COR-L47 (cell line): ENCODE measurements at regions not wholly inside any gene's neighbourhood (a gene's known extent, or its start where the extent isn't known, plus 50 kb on each side); places are given as distances from the start of the nearest gene placed in this dataset.
"Not testable (repeated sequence)": the region's sequence is repeated elsewhere in the genome, so short reads cannot be mapped to it uniquely, and the experiment has no call there.

Source experiments
- DNase-seq: peaks from one replicate; lab custom pipeline; 2025; lab: John Stamatoyannopoulos, UW

DNA sequence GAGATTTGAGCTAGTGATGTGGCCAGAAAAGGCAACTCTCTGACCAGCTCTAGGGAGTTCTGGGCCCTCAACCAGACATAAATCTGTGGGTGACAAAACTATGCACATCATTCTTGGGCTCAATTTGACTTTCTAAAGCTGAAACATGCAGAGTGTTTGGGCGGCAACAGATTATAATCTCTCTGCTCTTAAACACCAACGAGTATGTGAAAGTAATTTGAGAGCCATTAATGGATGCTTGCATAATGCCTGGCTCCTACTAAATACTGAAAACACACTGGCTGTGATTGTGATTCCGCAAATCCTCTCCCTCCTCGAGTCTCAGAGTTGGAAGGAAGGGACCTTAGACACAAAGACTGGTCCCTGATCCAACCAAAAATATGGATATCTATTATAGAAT is 186.7 kb downstream of the UACA start:
- no peak for DNase-seq

DNA sequence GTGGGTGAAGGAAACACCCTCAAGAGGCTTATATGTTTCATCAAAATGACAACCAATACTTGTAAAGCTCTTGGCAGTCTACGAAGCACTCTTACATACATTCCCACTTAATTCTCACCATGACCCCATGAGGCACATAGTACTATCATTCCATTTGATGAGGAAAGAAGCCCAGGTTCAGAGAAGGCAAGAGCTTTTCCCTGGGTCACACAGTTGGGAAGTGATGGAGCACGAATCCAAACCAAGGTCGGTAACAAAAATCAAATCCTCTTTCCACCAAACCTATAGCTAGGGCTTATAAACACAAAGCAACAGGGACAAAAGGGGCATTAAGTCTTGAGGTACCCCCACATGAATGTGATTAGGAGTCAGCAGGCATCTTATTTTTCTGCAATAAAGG is 187.1 kb downstream of the UACA start:
- no peak for DNase-seq

DNA sequence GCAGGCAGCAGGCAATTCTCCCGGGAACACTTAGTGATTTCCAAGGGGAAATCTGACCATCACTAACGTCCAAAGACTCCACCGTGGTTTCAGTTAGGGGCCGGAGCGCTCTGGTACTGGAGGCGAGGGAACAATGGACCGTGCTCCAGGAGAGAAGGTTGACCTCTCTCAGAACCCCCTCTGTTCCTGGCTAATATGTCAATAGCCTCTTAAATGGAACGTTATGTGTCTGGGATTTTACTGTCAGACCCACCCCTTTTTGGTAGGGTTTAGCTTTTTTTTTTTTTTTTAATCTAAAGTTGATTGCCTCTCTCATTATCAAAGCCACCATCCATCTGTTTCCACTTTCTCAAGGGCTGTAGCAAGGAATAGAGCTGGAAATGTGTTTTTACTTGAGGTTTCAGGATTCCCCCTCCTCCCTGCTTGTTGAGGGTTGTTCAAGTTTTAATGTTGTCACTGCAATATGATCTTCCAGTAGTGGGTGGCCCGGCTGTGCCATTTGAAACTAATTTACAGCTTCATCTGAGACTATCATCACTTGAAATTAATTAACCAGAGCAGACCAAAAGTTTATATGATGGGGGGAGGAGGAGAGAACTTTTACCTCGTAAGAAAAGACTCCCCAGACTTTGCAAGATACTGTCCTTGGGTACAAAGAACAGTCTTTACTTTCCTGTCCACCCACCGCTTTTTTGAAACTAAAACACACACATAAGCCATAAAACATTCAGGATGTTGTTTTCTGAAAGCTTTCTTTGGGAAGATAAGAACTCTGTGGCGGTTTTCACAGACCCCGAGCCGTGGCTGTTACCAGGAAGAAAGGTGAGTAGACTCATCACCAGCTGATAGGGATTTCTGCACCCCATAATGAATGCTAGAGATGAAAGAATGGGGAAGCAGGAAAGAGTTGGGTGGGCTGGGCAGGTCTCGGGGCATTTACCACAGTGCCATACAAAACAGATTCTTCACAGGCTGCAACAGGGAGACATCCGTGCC is 187.8 kb downstream of the UACA start:
- DNase-seq, result no peak

DNA sequence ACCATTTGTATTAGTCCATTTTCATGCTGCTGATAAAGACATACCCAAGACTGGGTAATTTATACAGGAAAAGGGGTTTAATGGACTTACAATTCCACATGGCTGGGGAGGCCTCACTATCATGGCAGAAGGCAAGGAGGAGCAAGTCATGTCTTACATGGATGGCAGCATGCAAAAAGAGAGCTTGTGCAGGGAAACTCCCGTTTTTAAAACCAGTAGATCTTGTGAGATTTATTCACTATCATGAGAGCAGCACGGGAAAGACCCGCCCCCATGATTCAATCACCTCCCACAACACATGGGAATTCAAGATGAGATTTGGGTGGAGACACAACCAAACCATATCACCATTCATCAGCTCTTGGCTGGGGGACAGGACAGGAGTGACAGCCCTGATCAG is 189.0 kb downstream of the UACA start:
- DNase-seq, result not testable (repeated sequence)

DNA sequence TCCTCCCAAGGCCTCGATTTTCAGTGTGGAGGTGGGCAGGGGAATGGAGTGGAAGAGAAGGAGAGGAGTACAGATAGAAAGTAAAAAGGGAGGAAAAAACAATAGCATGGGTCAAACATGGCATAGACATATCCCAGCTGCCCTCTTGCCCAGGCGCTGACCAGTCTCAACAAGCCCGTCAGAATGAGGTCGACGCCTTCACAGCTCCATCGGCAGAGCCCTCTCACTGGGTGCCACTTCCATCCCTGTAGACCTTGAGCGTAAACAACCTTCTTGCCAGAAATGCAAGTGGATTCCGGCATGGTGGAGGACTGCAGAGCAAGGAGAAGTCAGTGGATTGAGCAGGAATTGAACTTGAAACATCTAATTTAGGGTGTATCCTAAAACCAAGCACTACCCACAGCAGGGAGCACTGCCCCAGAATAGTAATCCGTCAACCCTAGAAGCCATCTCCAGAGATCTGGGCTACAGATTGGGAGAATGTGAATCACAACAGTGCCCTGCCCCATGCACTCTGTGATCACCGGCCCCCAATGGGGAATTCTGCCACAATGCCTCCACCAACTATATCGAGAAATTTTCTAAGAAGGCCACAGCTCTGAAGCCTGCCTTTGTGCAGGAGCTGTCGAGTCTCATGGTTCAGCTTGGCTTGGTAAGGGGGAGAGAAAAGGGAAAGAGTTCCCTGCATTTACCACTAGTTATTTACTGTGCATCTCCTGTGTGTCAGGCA is 190.1 kb downstream of the UACA start:
- no peak for DNase-seq

DNA sequence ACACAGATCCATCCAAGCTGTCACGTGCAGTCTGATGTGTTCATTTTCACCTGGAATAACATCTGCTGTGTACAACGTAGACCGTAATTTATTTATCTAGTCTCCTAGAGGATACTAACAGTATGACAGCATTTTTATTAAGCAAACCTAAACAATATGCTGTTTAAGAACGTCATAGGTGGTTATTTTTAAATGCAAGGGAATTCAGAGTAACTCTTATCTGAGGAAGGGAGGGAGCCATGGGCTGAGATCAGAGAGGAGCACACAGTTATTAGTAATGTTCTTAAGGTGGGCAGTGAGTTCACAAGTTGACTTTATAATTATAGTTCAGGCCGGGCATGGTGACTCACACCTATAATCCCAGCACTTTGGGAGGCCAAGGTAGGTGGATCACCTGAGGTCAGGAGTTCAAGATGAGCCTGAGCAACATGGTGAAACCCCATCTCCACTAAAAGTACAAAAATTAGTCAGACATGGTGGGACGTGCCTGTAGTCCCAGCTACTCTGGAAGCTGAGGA is 193.6 kb downstream of the UACA start:
- DNase-seq, result no peak

DNA sequence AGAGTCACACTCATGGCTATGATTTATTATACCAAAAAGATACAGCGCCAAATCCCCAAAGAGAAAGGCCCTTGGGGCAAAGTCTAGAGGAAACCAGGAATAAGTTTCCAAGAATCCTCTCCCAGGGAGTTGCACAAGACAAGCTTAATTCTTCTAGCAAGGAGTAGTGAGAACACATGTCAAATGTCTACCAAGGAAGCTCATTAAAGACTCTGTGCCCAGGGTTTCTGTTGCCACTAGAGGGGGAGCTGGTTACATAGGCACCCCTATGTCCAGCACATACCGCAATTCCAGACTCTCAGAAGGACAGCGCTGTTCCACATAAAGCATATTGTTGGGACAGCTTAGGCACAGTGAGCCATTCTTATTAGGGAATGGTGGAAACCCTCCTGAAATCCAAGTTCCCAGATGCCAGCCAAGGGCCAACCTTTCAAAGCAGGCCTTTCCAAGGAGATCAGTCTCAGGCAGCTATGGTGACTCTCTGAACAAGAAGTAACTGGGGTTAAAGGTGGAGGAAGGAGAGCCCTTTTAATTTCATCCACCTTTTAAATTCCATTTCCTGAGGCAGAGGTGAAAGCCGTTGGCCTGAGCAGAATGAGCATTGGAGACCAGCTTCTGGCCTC is 194.2 kb downstream of the UACA start:
- peak; percentile 19 for DNase-seq

DNA sequence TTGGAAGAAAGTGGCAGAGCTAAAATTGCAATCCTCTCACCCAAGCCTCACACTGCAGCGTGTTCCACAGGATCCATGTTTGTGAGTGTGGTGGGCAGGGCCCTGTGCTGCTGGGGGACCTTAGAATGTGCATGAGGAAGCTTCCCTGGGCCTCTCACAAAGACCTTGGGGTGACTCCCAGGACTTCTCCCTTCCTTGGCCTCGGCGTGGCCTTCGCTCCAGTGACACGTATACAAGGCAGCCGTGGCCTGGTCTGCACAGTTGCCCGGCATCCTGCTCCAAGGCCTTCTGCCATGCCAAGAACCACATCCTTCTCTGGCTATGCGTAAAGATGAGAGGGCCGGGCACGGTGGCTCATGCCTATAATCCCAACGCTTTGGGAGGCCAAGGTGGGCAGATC is 196.4 kb downstream of the UACA start:
- no peak for DNase-seq

DNA sequence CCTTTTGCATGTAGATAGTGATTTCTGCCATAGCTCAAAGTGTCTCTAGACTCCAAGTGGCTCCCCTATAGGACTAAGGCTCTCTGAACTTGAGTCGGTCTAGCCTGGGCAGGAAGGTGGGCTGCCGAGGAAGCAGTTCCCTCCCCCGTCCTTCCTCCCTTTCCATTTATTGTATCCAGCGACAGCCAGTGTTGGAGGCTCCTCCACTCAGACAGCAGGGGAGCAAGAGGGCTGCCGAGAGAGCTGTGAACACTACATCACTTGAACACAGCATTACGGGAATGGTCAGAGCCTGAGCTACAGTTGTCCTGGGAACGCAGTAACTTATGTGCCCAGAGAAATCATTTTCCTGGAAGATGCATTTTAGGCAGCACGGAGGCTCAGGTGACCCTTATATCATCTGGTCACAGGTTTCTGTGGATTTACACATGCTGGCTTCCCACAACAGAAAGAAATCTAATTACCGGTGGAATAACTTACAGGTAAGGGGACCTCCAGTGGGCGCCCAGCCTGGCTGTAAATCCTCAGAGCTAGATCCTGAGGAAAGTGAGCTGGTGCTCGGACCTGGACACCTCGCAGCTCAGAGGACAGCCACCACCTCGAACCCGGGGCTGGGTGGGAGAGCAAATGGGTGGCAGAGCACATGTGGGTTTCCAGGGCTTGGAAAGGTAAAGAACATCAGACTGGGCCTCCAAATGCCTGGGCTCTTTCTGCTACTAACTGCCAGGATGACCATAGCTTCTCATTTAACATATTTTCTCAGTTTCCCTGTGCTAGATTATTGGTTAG is 197.1 kb downstream of the UACA start:
- DNase-seq, result no peak

DNA sequence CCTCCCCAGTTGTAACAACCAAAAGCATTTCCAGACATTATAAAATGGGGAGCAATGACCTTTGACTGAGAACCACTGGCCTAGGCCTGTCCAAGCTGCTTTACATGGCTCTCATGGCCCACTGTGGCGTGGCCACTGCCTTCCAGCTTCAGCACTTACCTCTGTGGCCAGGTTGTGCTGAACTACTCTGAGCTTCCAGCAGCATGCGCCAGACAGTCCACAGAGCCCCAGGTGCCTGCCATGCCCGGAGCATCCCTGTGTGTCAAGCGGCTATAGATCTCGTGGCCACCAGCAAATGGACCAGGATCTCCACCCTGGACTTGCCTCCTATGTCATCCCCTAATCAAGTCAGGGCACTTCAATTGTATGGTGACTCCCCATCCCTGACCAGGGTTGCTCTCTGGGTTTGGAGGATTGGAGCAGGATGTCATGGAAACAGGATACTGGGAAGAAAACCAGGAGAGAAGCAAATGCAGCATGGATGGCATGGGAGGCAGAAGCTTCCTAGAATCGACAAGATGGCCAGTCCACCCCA is 199.7 kb downstream of the UACA start:
- DNase-seq, result no peak

DNA sequence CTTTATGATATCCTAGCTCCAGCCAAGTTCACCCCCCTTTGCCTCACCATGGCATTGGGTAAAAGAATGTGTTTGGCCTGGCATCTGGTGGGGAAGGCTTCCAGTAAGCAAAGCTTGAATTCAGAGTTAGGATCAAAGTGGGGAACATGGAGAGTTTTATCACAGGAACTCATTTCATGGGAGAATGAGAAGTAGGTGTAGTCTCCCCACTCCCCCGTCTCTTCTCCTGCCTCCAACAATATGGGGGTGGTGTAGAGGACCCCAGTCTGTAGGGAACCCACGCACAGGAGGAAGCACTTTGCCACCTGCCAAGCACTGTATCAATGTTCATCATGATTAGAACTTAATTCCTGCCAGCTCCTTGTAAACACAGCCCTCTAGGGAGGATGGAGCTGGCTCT is 200.5 kb downstream of the UACA start:
- no peak for DNase-seq

DNA sequence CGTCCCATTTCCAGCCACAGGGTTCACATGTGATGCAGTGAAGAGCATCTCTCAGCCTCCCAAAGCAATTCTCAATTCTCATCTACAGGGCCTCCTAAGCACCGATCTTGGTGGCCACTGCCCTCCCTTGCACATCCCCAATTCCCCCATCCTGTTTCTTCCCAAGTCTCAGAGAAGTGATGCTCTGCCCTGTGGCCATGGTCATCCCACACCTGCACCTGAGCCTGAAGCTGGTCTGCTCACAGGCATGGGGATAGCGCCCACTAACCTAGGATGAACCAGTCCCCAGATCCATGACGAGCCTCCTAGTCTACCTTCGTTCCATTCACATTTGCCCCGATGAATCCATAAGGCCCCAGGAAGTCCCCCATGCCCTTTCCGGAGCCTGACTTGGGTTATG is 201.5 kb downstream of the UACA start:
- DNase-seq, result no peak

DNA sequence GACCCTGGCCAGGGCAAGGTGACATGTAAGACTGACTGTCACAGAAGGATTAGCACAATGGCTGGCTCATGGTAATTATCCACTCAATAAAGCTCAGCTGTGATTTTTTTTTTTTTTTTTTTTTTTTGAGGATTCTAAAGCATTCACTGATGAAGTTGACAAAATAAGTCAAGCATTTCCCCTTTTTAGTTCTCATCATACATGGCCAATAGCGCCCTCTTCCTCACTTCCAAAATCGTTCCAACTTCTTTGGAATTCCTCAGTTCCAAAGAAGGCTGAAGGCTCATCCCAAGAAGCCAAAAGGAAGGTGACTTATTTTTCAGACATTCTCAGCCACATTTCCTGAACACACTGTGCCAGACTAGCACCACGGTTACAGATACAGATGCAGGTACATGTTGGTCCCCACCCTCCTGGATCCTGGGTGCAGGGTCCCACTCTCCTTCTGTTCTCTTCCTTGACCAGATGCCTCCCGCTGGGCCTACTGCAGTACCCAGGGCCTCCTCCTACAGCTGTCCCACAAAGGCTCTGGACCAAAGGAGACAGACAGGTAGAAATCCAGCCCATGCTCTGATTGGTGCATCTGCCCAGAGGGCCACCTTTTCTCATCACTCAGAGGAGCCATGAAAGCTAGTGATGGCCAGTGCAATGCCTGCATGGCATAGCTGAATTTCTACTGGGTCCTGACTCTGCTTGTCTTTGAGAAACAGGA is 202.6 kb downstream of the UACA start:
- no peak for DNase-seq

DNA sequence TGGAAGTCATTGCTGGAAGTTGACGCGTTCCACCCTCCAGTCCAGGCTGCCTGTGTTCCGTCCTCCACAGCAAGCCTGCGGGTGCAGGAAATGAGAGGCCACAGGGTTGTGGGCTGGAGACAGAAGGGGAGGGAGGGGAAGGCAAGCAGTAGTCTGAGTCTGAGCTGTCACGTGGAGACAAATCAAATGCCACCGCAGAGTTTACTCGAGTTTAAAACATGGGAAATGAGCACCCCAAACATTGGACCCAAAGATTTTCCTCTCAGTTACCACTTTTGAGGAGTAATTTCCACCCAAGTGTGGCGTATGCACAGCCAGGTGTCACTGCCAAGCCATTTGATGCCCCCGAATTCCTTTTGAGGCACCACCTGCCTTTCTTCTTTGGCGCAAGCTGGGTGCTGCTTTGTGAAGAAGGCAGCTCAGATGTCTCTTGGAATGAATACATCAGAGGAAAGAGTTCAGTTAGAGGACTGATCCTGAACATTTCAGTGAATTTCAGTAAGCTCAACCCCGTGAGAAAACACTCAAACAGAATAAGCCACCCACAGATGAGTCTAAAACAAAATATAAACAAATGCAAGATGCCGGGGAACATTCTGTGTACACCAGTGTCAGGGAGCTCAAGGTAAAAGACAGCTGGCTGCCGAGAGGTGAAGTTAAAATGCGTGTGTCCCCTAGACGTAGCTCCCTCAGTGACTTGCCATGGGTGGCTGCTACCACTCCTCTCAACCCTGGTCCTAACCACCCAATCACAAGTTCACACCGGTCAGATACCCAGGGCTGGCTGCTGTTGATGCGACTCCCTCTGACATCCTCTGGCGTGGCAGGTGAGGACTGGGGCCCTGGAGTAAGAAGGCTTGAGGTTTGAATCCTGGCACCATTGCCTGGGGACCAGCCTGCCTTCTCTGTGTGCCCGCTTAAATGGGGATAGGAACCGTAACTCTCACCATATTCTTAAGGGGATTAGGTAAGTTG is 203.8 kb downstream of the UACA start:
- DNase-seq, result no peak

DNA sequence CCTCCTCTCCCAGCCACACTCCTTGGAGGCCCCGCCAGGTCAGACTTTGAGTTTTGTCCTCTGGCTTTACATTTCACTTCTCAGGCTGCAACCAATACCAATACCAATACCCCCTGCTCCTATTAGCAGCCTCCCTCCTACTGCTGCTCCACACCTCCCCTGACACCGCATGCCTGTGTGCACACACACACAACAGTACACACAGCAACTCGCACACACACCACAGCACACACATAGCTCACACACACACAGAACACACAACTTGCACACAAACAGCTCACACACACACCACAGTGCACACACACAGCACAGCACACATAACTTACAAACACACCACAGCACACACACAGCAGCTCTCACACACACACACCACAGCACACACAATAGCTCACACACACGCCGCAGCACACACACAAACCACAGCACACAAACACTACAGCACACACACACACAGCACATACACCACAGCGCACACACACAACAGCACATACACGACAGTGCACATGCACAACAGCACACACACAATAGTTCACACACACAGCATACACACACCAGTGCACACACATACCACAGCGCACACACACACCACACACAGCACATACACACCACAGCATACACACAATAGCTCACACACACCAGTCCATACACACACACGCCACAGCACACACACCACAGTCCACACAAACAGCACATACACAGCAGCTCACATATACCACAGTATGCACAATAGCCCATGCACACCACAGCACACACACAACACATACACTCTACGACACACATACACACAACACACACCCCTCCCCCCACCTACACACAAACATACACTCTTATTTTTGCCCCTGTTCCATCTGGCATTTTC is 204.7 kb downstream of the UACA start:
- no peak for DNase-seq

DNA sequence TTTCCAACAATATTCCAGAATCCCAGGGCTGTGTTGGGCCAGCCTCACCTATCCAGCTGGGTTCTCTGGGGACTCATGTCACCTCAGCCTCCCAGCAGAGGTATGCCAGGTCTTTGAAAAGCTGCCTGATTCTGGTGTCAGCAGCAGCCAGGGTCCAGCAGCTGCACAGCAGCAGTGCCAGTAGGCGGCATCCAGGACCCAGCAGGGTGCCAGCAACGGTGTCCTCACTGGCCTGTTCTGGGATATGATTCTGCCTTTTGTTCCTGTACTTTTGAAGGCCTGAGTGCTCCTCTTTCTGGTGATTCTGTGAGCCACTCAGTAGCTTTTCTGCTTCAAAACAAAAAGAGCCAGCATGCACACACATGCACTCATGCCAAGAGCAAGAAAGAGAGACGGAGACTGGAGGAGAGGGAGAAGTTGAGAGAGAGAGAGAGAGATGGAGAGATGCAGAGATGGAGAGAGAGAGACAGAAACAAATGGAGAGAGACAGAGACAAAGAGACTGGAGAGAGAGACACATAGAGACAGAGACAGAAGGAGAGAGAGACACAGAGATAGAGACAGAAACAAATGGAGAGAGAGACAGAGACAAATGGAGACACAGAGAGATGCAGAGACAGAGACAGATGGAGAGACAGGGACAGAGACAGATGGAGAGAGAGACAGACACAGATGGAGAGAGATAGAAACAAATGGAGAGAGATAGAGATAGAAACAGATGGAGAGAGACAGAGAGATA is 205.7 kb downstream of the UACA start:
- peak; percentile 37 for DNase-seq

DNA sequence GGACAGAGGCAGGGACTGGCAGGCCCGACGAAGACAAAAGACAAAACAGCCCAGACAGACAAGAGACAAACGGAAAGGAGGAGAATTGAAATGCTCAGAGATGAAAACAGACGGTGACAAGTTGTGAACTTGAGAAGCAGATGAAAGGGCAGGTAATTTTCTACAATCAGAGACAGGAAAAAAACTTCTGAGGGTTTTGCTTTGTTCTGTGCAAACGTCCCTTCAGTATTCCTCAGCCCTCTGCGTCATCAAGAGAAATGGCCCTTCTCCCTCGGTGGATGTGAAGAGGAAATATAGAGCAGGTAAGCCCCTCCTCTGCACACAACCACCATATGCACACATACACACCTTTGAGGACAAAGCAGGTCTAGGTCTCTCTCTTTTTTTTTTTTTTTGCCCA is 206.6 kb downstream of the UACA start:
- DNase-seq, result no peak
